Left hindlimb (tissue), 1 donor: ENCODE measurements at regions not wholly inside any gene's neighbourhood (a gene's known extent, or its start where the extent isn't known, plus 50 kb on each side); places are given as distances from the start of the nearest gene placed in this dataset.
"Not testable (repeated sequence)": the region's sequence is repeated elsewhere in the genome, so short reads cannot be mapped to it uniquely, and the experiment has no call there.

Experiments
- DNase-seq: peaks from one replicate; pipeline ENCODE4 v3.0.0-alpha.2; 2018

- not testable (repeated sequence) for DNase-seq
These were observed 132.8 kb upstream of the STARD13 start for GRCh38 chr13:33418224-33418953.

DNA sequence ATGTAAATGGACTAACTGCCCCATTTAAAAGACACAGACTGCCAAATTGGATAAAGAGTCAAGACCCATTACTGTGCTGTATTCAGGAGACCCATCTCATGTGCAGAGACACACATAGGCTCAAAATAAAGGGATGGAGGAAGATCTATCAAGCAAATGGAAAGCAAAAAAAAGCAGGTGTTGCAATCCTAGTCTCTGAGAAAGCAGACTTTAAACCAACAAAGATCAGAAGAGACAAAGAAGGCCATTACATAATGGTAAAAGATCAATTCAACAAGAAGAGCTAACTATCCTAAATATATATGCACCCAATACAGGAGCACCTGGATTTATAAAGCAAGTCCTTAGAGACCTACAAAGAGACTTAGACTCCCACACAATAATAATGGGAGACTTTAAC, 134.6 kb upstream of the STARD13 start:
- DNase-seq: not testable (repeated sequence)

GRCh38 chr13:33426131-33426530, 140.6 kb upstream of the STARD13 start:
- no peak for DNase-seq

- no peak for DNase-seq
These were observed 147.8 kb upstream of the STARD13 start for GRCh38 chr13:33433316-33433715.

DNA sequence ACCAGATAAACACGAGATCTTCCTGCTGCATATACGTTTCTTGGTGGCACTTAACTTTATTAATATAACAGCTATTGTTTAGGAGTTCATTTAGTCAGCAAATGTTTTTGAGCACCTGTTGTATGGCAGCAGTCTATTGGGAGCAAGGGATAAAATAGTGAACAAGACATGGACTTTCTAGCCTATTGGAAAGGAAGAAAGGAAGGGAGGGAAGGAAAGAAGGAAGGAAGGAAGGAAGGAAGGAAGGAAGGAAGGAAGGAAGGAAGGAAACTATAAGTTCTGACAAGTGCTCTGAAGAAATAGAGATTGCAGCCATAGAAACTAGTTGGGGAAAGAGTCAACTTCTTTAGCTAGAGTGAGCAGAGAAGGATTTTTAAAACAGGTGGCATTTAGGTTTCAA, 149.1 kb upstream of the STARD13 start:
- DNase-seq: no peak

DNA sequence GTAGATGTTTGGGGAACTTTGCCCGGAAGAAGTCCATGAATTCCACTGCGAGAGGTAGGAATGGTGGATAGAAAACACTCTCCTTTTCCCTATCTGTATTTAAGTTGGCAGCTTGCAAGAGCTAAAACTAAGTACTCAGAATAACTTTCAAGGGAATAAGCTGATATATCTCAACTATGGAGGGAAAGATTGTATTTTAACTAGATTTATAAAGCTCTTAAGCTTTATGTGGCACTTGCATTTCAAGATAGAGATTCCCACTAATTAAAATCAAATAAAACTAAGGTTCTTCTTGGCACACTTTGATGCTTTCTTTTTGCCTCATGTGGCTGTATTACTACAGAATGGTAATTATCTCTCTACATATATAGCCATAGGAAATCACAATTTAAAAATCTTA, 149.7 kb upstream of the STARD13 start:
- DNase-seq: no peak

- no peak for DNase-seq
These were observed 153.4 kb upstream of the STARD13 start for GRCh38 chr13:33438918-33439317.

DNA sequence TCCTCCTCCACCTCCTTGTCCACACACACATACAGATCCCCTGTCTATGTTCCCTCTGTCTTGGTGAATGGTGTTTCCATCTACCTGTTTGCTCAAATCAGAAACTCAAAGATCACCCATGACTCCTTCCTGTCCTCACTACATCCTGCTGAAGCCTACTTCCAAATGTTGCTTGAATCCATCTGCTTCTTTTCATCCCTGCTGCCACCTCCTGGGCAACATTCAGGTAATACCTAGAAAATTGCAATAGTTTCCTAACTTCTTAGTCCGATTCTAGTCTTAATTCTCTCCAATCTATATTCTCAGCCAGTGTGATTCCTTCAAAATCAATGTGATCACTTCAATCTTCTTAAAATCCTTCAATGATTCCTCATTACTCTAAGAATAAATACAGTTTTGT, 155.5 kb upstream of the STARD13 start:
- no peak for DNase-seq

DNA sequence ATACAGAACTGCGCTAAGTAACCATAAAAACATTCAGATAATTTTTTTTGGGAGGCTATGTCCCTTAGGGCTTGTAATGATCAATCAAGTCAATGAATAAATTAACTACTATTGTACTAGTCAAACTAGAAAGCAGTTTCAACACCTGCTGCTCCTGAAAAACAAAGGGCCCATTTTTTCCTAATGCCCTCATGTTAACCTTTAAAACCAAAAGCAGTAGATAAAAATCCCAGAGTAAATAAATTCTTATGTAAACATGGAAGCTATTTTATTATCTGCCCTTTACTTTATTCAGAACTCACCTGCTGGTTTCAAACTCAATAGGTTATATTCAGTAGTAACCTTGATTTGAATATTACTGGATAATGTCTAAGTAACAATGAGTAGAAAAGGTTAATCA, 159.5 kb upstream of the STARD13 start:
- DNase-seq: no peak

DNA sequence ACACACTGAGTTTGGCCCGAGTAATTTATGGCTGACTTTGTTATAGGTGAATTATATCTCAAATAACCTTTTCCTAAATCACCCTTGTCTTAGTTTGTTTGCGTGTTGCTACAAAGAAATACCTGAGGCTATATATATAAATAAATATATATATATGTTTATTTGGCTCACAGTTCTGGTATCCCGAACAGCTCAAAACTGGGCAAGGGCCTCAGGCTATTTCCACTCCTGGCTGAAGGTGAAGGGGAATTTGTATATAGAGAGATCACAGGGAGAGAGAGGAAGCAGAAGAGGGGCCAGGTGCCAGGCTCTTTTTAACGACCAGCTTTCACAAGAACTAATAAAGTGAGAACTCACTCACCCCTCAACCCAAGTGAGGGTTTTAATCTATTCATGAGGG, 159.9 kb upstream of the STARD13 start:
- no peak for DNase-seq

DNA sequence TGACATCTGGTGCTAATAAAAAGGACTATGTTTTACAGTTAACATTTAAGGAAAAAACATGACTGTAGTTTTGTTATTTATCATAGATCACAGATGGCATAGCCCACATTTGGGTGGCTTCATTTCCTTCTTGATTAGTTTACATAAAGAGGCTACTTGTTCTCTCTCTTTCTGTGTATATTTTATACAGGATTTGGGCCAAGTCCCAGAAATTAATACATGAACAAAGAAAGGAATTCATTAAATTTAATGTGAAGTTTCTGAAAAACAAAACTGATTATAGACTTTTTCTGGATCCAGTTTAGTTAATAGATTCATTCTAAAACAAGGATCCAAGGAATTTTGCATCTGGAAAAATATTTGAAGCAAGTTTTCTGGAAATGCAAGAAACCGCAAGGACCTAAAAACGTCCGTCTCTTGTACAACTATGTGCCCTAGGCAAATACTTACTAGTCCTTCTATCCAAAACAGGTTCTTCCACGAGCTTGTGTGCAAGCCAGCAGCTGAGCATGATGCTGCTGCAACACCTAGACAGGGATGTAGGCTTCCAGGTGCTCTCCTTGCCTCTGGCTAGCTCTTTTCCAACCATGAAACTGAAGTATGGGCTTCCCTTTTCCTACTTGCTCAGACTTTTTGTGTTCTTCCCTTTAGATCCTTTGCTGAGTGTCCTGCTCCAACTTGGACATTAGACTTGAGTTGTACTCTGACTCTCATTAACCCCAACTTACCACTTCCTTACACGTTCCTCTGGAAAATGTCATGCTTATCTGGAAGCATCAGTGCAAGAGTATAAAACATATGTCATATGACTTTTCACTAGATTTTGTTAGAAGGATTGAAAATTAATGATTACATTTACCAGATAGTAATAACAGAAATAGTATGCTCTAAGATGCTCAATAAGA, 161.5 kb upstream of the STARD13 start:
- DNase-seq: no peak

DNA sequence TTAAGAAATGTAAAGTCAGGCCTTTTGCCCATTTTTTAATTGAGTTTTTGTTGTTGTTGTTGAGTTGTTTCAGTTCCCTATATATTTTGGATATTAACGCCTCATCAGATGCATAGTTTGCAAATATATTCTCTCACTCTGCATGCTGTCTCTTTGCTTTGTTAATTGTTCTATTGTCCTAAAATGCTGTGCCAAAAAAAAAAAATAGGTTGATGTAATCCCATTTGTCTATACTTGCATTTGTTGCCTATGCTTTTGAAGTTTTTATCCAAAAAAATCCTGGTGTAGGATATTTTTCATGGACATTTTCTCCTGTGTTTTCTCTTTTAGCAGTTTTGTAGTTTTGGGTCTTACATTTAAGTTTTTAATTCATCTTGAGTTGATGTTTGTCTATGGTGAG, 163.3 kb upstream of the STARD13 start:
- DNase-seq: no peak

GRCh38 chr13:33450956-33451709, 165.6 kb upstream of the STARD13 start:
- DNase-seq: no peak

DNA sequence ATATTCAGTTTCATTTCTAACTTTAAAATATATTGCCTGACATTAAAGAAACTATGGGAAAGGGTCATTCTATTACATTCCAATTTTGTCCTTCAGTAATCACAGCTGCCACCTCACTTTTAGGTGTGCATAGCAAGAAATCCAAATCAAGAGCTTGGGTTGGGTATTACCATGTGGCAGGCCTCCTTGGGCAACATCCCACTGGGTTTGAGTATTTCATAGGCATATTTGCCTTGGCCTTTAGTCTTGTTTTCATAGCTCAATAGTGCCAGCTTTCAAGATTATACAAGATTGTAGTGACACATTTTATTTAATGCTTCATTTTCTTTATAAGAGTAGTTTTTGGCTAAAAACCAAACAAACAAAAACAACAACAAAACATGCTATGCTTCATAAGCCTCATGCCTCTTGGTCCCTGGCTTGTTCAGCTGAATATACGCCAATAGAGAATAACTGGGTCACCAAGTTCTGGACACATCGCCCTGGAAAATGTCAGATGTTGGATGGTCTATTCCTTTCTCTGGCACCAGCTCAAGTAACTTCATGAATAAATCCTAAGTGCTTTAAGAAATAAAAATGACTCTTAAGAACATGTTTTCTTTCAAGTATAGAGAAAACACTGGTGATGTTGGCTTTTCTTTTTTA, 167.4 kb upstream of the STARD13 start:
- DNase-seq: no peak

DNA sequence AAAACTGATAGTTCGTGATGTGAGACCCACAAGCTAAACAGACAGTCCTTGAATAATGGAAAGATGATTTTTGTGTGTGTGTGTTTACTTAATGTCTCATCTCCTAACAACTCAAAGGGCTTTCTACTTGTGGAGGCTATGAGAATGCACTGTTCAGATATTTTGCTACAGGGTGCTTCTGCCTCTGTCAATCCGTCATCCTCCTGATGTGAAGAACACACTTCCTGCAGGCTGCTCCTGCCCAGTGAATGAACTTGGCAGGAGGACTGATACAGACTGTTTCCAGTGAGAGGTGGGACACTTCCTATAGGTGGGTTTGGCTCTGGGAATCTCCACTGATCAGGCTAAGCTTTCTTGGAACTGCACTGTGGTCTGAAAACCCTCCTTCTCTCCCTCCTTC, 168.4 kb upstream of the STARD13 start:
- DNase-seq: no peak

GRCh38 chr13:33454844-33455705, 169.5 kb upstream of the STARD13 start:
- peak; percentile 48 for DNase-seq

DNA sequence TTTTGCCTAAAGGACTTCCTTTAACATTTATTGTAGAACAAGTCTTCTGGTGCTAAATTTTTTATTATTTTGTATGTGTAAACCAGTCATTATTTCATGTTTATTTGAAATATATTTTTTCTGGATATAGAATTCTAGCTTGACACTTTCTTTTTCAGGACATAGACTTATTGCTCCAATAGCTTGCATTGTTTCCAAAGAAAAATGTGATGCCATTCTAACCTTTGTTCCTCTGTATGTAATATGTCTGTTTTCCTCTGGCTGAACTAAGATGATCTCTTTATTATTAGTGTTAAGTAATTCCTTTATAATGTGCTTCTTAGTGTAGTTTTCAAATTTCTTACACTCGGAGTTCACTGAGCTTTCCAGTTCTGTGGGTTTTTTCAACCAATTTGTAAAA, 174.1 kb upstream of the STARD13 start:
- DNase-seq: no peak

DNA sequence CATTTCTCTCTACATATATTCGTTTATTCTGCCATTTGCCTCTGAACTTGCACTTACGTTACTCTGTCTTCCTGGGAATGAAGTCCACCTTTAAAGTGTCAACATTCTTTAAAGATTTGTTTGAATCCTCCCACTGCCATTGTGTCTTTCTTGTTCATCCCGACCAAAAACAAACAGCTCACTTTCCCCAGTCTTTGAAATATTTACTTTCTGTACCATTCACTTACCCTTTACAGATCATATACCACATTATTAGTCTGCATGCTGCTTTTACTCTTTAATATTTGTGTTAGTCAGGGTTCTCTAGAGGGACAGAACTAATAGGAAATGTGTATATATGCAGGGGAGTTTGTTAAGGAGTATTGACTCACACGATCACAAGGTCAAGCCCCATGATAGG, 176.6 kb upstream of the STARD13 start:
- no peak for DNase-seq

DNA sequence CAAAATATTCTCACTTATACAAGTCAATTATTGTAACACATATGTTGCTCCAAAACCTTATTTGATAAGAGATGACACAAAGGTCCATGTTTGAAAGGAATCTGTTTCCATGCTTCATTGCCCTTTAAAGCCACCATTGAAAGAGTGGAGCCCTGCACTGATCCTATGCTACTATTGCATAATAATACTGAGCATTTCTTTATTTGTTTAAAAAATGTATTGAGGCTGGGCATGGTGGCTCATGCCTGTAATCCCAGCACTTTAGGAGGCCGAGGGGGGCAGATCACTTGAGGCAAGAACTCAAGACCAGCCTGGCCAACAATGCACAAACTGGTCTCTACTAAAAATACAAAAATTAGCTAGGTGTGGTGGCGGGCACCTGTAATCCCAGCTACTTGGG, 178.8 kb upstream of the STARD13 start:
- DNase-seq: no peak

DNA sequence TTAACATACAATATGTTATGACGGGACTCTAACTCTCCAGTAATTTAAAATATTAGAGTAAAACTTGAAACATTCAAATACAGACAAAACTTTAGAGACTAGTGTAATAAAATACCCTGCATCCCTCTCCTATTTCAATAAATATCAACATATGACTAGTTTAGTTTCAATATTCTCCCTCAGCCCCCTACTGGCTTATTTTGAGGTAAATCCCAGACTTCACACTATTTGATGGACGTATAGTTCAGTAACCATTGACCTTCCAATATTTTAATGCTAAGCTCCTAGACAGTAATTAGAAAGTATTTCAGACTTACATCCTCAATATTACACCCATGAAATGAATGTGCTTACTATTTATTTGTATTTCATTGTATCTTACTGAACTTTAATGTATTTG, 180.7 kb upstream of the STARD13 start:
- DNase-seq: no peak

DNA sequence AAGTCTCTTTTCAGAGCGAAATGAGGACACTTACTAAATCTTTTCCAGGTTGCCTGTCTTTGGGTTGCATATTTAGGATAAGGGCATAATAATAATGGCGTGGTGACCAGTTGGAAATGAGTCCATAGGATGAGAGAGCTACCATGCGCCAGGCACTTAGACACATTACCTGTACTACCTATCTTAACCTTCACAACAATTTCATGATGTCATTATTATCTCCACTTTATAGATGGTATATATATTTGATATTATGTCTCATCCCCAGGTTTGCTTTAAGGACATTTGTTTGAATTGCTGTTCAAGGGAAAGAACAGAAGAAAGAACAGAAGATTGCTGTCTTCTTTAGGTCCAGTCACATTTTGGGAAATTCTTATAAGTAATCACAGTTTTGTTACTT, 182.0 kb upstream of the STARD13 start:
- no peak for DNase-seq

GRCh38 chr13:33471204-33471603, 185.6 kb upstream of the STARD13 start:
- DNase-seq: no peak
